Colonic mucosa (tissue), 4 donors: ENCODE measurements at regions not wholly inside any gene's neighbourhood (a gene's known extent, or its start where the extent isn't known, plus 50 kb on each side); places are given as distances from the start of the nearest gene placed in this dataset.

Experiments used
- DNase-seq: peaks from one replicate; pipeline ENCODE4 v3.0.0-alpha.2; 2020
- H3K27ac ChIP-seq: fragments of 200-600 bp; one replicate; pipeline ENCODE4 v1.8.0; 2021
- H3K27me3 ChIP-seq: fragments of 200-600 bp; one replicate; pipeline ENCODE4 v1.8.0; 2021
- H3K36me3 ChIP-seq: fragments of 200-600 bp; one replicate; pipeline ENCODE4 v1.8.0; 2021
- H3K4me1 ChIP-seq: fragments of 200-600 bp; one replicate; pipeline ENCODE4 v1.8.0; 2021; ENCODE audit warnings: mild to moderate bottlenecking
- H3K4me3 ChIP-seq: fragments of 200-600 bp; one replicate; pipeline ENCODE4 v1.8.0; 2021
- H3K9ac ChIP-seq, 2 donors: one replicate each; pipeline ENCODE4 v1.7.0; 2013; ENCODE audit warnings: control low read depth in 2 of 2, low read depth in 2 of 2, low read length in 2 of 2
- H3K9me3 ChIP-seq: fragments of 200-600 bp; one replicate; pipeline ENCODE4 v1.8.0; 2021
- intact Hi-C: fragments of 100-400 bp; cut with DNase I; formaldehyde crosslinking; loops from one replicate; pipeline ENCODE4 v1.14.1; 2022
- TF ChIP-seq, protein P1 (sequence below): fragments of 200-600 bp; IDR thresholded peaks from one replicate; pipeline ENCODE4 v1.8.0; 2022; ENCODE audit warnings: antibody characterized with exemption, mild to moderate bottlenecking
- donor health status: healthy.
- donor health status: DM: no; HTN: no; CAD: no.
- donor health status: DM: no; HTN: no; CAD: no.

- no peak for DNase-seq
- intact Hi-C loops, result no loop called here
- no peaks in the 10 kb centered on the region for H3K4me1 ChIP-seq
- H3K9me3 ChIP-seq, result no peaks in the 10 kb centered on the region
- H3K27ac ChIP-seq, result no peak overlapping the region
- no peak overlapping the region for H3K9ac ChIP-seq
- no peaks in the 10 kb centered on the region for H3K36me3 ChIP-seq
- no peaks in the 10 kb centered on the region for H3K27me3 ChIP-seq
- H3K4me3 ChIP-seq, result no peak overlapping the region
- TF ChIP-seq, protein P1, sequence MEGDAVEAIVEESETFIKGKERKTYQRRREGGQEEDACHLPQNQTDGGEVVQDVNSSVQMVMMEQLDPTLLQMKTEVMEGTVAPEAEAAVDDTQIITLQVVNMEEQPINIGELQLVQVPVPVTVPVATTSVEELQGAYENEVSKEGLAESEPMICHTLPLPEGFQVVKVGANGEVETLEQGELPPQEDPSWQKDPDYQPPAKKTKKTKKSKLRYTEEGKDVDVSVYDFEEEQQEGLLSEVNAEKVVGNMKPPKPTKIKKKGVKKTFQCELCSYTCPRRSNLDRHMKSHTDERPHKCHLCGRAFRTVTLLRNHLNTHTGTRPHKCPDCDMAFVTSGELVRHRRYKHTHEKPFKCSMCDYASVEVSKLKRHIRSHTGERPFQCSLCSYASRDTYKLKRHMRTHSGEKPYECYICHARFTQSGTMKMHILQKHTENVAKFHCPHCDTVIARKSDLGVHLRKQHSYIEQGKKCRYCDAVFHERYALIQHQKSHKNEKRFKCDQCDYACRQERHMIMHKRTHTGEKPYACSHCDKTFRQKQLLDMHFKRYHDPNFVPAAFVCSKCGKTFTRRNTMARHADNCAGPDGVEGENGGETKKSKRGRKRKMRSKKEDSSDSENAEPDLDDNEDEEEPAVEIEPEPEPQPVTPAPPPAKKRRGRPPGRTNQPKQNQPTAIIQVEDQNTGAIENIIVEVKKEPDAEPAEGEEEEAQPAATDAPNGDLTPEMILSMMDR, result no peak
Observed at GRCh38 chr1:29667951-29668350, 431.6 kb downstream of the PTPRU start.

GRCh38 chr1:29664711-29665110 is 428.4 kb downstream of the PTPRU start:
- TF ChIP-seq, protein P1, result no peak
- no peaks in the 10 kb centered on the region for H3K36me3 ChIP-seq
- intact Hi-C loops, result no loop called here
- no peaks in the 10 kb centered on the region for H3K27me3 ChIP-seq
- DNase-seq, result no peak
- no peak overlapping the region for H3K4me3 ChIP-seq
- H3K27ac ChIP-seq, result no peak overlapping the region
- no peaks in the 10 kb centered on the region for H3K4me1 ChIP-seq
- no peaks in the 10 kb centered on the region for H3K9me3 ChIP-seq
- H3K9ac ChIP-seq, result no peak overlapping the region

- H3K27me3 ChIP-seq, result no peaks in the 10 kb centered on the region
- TF ChIP-seq, protein P1, result no peak
- no peak overlapping the region for H3K4me3 ChIP-seq
- DNase-seq, result no peak
- H3K9ac ChIP-seq, result no peak overlapping the region
- intact Hi-C loops, result no loop called here
- H3K36me3 ChIP-seq, result no peaks in the 10 kb centered on the region
- no peaks in the 10 kb centered on the region for H3K4me1 ChIP-seq
- H3K27ac ChIP-seq, result no peak overlapping the region
- no peaks in the 10 kb centered on the region for H3K9me3 ChIP-seq
Observed at GRCh38 chr1:29658688-29659087, 422.4 kb downstream of the PTPRU start.

DNA sequence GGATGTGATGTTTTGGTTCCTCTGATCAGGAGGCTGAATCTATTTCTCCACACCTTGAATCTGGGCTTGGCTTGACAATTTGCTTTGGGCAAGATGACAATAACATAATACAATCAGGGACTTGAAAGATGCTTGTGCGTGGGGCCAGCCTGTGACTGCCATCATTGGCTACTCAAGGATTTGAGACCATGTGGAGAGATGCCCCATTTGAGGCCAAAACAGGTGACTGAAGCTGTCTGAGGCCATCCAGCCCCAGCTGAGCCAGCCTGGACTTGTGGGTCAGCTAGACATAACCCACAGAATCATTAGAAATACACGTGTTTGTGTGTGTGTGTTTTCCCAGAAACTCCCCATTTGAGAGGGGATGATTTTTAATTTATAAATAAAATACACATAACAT is 421.5 kb downstream of the PTPRU start:
- no peak overlapping the region for H3K4me3 ChIP-seq
- H3K36me3 ChIP-seq, result no peaks in the 10 kb centered on the region
- no peaks in the 10 kb centered on the region for H3K27me3 ChIP-seq
- H3K27ac ChIP-seq, result no peak overlapping the region
- H3K9ac ChIP-seq, result no peak overlapping the region
- DNase-seq, result peak; percentile 2
- H3K9me3 ChIP-seq, result no peaks in the 10 kb centered on the region
- TF ChIP-seq, protein P1, result no peak
- no peaks in the 10 kb centered on the region for H3K4me1 ChIP-seq
- intact Hi-C loops, result no loop called here

DNA sequence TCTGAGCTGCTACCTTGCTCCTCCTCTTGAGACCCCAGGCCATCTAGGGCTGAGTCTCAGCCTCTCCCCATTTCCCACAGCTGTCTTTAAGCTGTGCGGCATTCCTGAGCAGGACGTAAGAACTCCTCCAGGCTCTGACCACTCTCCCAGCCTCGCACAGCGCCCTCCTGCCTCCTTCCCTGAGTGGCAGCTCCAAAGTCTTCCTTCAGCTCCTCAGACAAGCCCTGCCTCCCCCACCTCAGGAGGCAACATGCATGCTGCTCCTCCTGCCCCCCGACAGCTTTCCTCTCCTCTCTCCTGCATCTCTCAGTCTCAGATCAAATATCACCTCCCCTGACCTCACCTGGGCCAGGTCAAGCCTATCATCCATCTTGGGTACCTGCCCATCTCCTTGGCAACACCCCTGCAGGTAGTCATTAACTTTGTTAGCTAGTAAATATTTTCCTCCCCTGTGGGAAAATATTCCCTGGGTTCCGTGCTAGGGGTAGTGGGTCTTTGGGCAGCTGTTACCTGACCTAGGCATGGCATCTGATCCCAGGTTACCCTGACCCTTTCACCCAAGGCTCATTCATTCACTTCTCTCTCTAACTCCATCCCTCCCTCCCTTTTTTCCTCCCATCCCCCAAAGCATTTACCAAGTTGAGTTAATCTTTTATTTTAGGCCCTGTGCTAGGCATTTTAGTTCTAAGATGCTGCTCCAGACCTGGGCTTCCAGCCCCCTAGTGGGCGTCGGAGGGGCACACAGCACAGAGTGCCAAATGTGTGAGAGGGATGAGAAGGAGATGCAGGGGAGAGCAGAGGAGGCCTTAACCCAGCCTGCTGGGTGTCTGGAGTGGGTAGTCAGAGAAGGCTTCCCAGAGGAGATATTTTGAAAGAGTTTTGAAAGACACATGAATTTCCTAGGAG is 419.9 kb downstream of the PTPRU start:
- intact Hi-C loops, result no loop called here
- H3K36me3 ChIP-seq, result no peaks in the 10 kb centered on the region

More for the DNA sequence above, 419.9 kb downstream of the PTPRU start:
- no peak overlapping the region for H3K4me3 ChIP-seq
- no peak overlapping the region for H3K9ac ChIP-seq
- no peak overlapping the region for H3K27ac ChIP-seq
- peak; percentile 13 for DNase-seq
- TF ChIP-seq, protein P1, result no peak
- H3K9me3 ChIP-seq, result no peaks in the 10 kb centered on the region
- H3K4me1 ChIP-seq, result no peaks in the 10 kb centered on the region
- no peaks in the 10 kb centered on the region for H3K27me3 ChIP-seq
